ENCODE measurements at regions not wholly inside any gene's neighbourhood (a gene's known extent, or its start where the extent isn't known, plus 50 kb on each side); places are given as distances from the start of the nearest gene placed in this dataset.

DNA sequence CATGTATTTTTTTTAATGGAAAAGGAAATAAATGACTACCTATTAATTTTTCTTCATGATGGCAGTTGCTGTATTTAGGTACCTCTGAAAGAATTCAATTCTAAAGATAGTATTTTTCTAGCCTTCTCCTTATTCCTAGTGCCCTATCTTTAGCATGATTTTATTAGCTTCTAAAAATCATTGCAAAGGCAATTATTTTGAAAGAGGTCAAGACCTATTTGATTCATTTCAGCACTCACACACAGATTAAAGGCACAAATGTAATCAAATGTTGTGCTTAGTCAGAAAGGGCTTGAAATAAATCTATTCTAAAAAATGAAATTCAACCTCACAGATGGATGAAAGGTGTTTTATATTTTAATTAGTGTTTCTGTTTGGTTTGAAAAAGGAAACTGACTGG is 74.8 kb upstream of the POF1B start:
- no peak for DNase-seq (ENCODE audit: extremely low spot score)
- TF ChIP-seq TARDBP (IDR thresholded peaks at IDR 0.05) (no peak), SUZ12 (IDR thresholded peaks at IDR 0.05) (no peak), HDGF (IDR thresholded peaks at IDR 0.05; ENCODE audit: borderline replicate concordance) (no peak)
- POLR2A ChIA-PET = no interaction called here
- CTCF ChIA-PET = no interaction called here

DNA sequence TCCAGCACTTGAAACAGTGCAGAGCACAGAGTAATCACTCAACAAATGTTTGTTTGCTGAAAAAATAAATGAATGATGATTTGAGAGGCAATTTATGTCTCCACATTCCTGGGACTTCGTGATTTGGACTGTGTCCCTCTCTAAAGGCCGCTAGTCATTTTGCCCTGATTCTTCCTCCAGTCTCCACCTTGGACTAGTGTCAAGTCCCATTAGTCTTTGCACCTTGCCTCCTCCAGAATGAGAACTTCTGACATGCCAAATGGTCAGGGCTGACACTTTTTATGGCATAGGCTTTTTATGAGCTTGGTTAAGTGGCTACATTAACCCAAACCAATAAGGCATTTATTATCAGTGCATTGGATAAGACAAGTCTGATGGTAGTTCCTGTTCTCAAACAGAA is 65.1 kb upstream of the POF1B start:
- POLR2A ChIA-PET = no interaction called here
- no peak for TF ChIP-seq ELF4 (IDR thresholded peaks at IDR 0.05)
- TF ChIP-seq LEF1 (IDR thresholded peaks at IDR 0.05; ENCODE audit: borderline replicate concordance) = no peak
- no peak for TF ChIP-seq BHLHE40 (IDR thresholded peaks at IDR 0.05; ENCODE audit: borderline replicate concordance)
- TF ChIP-seq L3MBTL2 (conservative IDR thresholded peaks at IDR 0.05) = no peak
- no peak for TF ChIP-seq CTBP1 (IDR thresholded peaks at IDR 0.05; ENCODE audit: borderline replicate concordance)
- no peak for TF ChIP-seq ZNF384 (IDR thresholded peaks at IDR 0.05)
- TF ChIP-seq TARDBP (IDR thresholded peaks at IDR 0.05) = no peak
- TF ChIP-seq ARNT (IDR thresholded peaks at IDR 0.05) = no peak
- TF ChIP-seq, protein P1, sequence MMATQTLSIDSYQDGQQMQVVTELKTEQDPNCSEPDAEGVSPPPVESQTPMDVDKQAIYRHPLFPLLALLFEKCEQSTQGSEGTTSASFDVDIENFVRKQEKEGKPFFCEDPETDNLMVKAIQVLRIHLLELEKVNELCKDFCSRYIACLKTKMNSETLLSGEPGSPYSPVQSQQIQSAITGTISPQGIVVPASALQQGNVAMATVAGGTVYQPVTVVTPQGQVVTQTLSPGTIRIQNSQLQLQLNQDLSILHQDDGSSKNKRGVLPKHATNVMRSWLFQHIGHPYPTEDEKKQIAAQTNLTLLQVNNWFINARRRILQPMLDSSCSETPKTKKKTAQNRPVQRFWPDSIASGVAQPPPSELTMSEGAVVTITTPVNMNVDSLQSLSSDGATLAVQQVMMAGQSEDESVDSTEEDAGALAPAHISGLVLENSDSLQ (IDR thresholded peaks at IDR 0.05) = no peak
- TF ChIP-seq HDGF (IDR thresholded peaks at IDR 0.05; ENCODE audit: borderline replicate concordance) = no peak
- no peak for TF ChIP-seq SUZ12 (IDR thresholded peaks at IDR 0.05)
- no peak for TF ChIP-seq FOXA1 (IDR thresholded peaks at IDR 0.05)
- TF ChIP-seq FOXM1 (IDR thresholded peaks at IDR 0.05; ENCODE audit: borderline replicate concordance) = no peak
- TF ChIP-seq FOXK2 (IDR thresholded peaks at IDR 0.05) = no peak
- TF ChIP-seq NFRKB (IDR thresholded peaks at IDR 0.05) = no peak
- TF ChIP-seq SP1 (IDR thresholded peaks at IDR 0.05) = no peak
- CTCF ChIA-PET = no interaction called here
- DNase-seq (ENCODE audit: extremely low spot score) = no peak

All from HEK293T (cell line).